SK-N-SH (cell line): ENCODE measurements at regions not wholly inside any gene's neighbourhood (a gene's known extent, or its start where the extent isn't known, plus 50 kb on each side); places are given as distances from the start of the nearest gene placed in this dataset.

Source experiments
- CHD2 ChIP-seq: fragments of 150-350 bp; IDR thresholded peaks from 2 replicates; pipeline ENCODE4 v1.6.1; 2018; ENCODE audit warnings: low read length; ENCODE audit not compliant: partially characterized antibody
- EP300 ChIP-seq, 2 experiments: IDR thresholded peaks; 2 replicates each; pipeline versions ENCODE4 v1.4.0 to v1.6.1; 2012; ENCODE audit warnings: borderline replicate concordance in 1 of 2, low read depth in 1 of 2, low read length in 1 of 2
- EZH2phosphoT487 ChIP-seq: fragments of 200-600 bp; sonication (generic); IDR thresholded peaks from 2 replicates; pipeline ENCODE4 v1.6.1; 2017; ENCODE audit warnings: low read depth, mixed run types, mild to moderate bottlenecking, antibody characterized with exemption, moderate library complexity, borderline replicate concordance
- GABPA ChIP-seq: IDR thresholded peaks from 2 replicates; pipeline ENCODE4 v1.4.0; 2012; ENCODE audit warnings: low read depth, mild to moderate bottlenecking
- MEF2A ChIP-seq: IDR thresholded peaks from 2 replicates; pipeline ENCODE4 v1.4.0; 2012; ENCODE audit warnings: low read depth, borderline replicate concordance
- NFIC ChIP-seq: IDR thresholded peaks from 2 replicates; pipeline ENCODE4 v1.4.0; 2012; ENCODE audit warnings: borderline replicate concordance
- POLR2AphosphoS5 ChIP-seq: IDR thresholded peaks from 2 replicates; pipeline ENCODE4 v1.6.1; 2012; ENCODE audit warnings: low read depth, low read length
- RAD21 ChIP-seq: IDR thresholded peaks from 2 replicates; pipeline ENCODE4 v1.6.1; 2012; ENCODE audit warnings: mild to moderate bottlenecking, low read length
- SIN3A ChIP-seq: IDR thresholded peaks from 2 replicates; pipeline ENCODE4 v1.6.1; 2012; ENCODE audit warnings: low read depth, mild to moderate bottlenecking, low read length, moderate library complexity, borderline replicate concordance
- SMC3 ChIP-seq: IDR thresholded peaks from 2 replicates; pipeline ENCODE4 v1.6.1; 2012; ENCODE audit warnings: low read depth, low read length, improper control_type of control experiment
- TAF1 ChIP-seq: IDR thresholded peaks from 2 replicates; pipeline ENCODE4 v1.6.1; 2012; ENCODE audit warnings: low read depth, mild to moderate bottlenecking, low read length, moderate library complexity, borderline replicate concordance
- TF ChIP-seq, protein P1 (sequence below): fragments of 200-600 bp; sonication (generic); IDR thresholded peaks from 2 replicates; pipeline ENCODE4 v1.6.1; 2017; ENCODE audit warnings: antibody characterized with exemption, mild to moderate bottlenecking, moderate library complexity
- TF ChIP-seq, protein P2 (sequence below): IDR thresholded peaks from 2 replicates; pipeline ENCODE4 v1.4.0; 2012; ENCODE audit warnings: low read depth, borderline replicate concordance
- TF ChIP-seq, protein P3 (sequence below): fragments of 150-350 bp; IDR thresholded peaks from 2 replicates; pipeline ENCODE4 v1.6.1; 2016; ENCODE audit warnings: mild to moderate bottlenecking, low read depth, low read length

DNA sequence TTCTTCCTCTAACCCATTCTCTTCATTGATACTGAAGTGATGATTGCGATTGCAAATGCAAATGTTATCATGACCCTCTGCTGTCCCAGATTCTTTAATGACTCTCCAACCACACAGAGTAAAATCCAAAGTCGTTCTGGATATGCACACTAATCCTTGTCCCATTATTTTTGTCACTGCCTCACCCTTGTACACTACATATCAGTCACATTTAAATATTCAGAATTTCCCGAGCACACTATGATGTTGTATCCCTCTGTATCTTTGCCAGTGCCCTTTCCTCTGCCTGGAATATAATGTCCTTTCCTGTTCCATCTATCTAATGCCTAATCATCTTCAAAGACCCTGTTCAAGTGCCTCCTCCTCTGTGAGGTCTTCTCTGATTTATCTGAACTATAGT lies 55.4 kb upstream of the MMP13 start:
- TF ChIP-seq TAF1 = no peak
- TF ChIP-seq, protein P1, sequence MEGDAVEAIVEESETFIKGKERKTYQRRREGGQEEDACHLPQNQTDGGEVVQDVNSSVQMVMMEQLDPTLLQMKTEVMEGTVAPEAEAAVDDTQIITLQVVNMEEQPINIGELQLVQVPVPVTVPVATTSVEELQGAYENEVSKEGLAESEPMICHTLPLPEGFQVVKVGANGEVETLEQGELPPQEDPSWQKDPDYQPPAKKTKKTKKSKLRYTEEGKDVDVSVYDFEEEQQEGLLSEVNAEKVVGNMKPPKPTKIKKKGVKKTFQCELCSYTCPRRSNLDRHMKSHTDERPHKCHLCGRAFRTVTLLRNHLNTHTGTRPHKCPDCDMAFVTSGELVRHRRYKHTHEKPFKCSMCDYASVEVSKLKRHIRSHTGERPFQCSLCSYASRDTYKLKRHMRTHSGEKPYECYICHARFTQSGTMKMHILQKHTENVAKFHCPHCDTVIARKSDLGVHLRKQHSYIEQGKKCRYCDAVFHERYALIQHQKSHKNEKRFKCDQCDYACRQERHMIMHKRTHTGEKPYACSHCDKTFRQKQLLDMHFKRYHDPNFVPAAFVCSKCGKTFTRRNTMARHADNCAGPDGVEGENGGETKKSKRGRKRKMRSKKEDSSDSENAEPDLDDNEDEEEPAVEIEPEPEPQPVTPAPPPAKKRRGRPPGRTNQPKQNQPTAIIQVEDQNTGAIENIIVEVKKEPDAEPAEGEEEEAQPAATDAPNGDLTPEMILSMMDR = no peak
- no peak for TF ChIP-seq RAD21
- TF ChIP-seq, protein P2, sequence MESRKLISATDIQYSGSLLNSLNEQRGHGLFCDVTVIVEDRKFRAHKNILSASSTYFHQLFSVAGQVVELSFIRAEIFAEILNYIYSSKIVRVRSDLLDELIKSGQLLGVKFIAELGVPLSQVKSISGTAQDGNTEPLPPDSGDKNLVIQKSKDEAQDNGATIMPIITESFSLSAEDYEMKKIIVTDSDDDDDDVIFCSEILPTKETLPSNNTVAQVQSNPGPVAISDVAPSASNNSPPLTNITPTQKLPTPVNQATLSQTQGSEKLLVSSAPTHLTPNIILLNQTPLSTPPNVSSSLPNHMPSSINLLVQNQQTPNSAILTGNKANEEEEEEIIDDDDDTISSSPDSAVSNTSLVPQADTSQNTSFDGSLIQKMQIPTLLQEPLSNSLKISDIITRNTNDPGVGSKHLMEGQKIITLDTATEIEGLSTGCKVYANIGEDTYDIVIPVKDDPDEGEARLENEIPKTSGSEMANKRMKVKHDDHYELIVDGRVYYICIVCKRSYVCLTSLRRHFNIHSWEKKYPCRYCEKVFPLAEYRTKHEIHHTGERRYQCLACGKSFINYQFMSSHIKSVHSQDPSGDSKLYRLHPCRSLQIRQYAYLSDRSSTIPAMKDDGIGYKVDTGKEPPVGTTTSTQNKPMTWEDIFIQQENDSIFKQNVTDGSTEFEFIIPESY = no peak
- no peak for TF ChIP-seq SMC3
- TF ChIP-seq POLR2AphosphoS5 = no peak
- TF ChIP-seq EP300 (IDR thresholded peaks at IDR 0.05; ENCODE audit: borderline replicate concordance in 1 of 2, low read depth in 1 of 2, low read length in 1 of 2) = no peak
- TF ChIP-seq NFIC = no peak
- no peak for TF ChIP-seq CHD2
- TF ChIP-seq MEF2A = no peak
- TF ChIP-seq, protein P3, sequence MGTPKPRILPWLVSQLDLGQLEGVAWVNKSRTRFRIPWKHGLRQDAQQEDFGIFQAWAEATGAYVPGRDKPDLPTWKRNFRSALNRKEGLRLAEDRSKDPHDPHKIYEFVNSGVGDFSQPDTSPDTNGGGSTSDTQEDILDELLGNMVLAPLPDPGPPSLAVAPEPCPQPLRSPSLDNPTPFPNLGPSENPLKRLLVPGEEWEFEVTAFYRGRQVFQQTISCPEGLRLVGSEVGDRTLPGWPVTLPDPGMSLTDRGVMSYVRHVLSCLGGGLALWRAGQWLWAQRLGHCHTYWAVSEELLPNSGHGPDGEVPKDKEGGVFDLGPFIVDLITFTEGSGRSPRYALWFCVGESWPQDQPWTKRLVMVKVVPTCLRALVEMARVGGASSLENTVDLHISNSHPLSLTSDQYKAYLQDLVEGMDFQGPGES = no peak
- TF ChIP-seq SIN3A = no peak
- no peak for TF ChIP-seq EZH2phosphoT487
- TF ChIP-seq GABPA = no peak
